ENCODE measurements at regions not wholly inside any gene's neighbourhood (a gene's known extent, or its start where the extent isn't known, plus 50 kb on each side); places are given as distances from the start of the nearest gene placed in this dataset.
"Not testable (repeated sequence)": the region's sequence is repeated elsewhere in the genome, so short reads cannot be mapped to it uniquely, and the experiment has no call there.

DNA sequence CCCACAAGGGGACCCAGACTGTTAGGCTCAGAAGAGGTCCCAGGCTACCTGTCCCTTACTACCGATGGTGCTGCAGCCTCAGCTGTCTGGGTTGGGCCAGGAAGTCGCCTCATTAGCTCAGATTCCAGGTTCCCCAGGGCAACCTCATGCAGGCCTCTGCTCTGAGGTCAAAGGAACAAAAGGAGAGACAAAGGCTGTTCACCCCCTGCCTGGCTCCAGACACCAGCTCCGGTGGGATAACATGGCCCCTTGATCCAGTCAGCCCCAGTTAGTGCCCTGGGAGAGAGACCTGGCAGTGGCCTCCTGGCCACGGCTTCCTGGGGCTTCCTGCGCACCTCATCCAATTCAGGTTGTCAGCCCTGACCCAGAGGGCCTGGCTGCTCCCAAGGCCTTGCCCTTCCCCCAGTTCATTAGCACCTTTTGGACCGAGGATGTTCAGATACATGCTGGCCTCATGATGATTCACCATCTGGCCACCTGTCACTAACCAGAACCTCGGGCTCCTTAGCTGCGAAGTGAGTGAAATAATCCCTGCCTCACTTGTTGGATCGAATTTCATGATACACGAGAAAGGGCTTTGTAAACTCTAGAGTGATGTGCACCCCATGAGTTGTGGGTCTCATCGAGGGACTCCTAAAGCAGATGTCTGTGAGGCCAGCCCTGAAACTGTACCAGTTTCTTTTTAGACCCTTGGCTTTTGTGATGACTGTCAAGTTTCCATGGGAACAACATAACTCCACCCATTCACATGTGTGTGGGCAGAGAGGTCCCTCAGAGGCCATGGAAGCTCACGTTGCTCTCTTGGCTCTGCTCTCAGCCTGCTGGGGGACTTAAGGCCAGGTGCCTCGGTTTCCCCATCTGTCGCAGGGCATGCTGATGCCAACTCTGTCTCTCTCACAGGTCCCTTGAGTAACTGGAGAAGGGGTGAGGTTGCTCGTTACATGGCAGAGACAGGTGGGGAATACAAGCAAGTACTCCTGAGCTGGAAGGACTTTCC lies 79.5 kb upstream of the PCBD1 start:
- DNase-seq = no peak

DNA sequence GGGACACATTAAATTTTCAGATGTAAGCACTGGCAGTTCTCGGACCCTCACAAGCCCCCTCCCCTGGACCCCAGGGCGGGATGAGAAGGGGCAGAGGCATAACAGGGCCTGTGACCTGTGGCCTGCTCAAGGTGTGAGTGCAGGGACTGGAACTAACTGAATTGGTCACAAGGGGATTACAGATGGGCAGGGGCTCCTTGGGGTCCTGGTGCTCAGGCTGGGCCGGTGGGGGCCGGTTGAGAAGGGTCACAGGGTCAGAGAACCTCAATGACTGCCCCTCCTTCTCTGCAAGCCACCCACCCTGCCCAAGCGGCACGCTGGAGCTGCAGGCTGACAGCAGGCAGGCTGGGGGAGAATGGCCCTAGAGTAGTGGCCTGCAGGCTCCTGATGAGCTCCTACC lies 80.8 kb upstream of the PCBD1 start:
- no peak for DNase-seq

DNA sequence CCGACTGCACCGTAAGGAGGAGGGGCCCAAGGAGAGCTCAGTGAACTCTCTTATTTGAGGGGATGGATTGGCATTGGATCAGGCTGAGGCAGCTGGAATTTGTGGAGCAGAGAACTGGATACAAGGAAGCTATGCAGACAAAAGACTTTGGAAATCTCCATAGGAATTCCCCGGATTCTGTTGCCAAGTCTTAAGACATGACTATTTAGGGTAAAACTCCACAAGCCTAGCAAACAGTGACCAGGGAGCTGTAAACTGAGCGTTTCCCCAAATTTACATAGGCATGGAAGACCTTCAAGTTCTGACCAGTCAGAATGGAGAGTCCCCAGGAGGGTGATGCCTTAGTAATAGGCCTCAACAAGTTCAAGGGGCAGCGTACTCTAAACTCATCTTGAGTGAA lies 82.5 kb upstream of the PCBD1 start:
- DNase-seq = no peak

DNA sequence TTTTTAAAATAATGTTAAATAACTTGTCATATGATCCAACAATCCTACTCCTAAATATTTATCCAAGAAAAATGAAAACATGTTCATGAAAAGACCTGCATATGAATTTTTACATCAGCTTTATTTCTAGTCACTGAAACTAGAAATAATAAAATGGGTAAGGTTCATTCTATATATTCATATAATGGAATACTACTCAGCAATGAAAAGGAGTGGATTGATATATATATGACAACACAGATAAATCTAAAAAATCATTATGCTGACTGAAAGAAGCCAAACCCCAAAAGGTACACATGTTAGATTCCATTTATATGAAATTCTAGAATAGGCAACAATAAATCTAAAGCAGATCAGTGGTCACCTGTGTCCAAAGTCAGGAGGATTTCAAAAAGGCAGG lies 84.9 kb upstream of the PCBD1 start:
- no peak for DNase-seq

DNA sequence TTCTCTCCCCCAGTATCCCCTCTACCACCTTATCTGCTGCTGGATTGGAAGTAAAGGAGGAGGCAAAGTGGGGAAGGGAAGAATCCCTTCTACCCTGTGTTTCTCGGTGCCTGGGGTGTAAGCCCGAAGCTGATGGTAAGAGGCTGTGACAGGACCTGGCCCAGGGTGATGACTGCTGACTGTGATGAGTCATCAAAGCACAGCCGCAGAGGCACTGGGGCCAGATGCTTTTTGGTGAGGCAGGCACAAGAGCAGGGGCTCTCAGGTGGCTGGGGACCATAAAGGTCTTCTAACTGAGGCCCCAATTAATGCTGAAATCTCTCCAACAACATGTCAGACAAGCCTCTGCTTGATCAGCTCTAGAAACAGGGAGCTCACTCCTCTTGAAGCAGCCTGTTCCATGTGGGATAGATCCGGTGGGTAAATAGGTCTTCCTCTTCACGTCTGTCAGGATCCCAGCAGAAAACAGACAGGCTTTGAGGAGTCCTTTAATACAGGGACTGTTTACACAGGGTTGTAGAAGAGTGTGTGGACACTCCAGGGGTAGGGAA lies 86.1 kb upstream of the PCBD1 start:
- DNase-seq = no peak

DNA sequence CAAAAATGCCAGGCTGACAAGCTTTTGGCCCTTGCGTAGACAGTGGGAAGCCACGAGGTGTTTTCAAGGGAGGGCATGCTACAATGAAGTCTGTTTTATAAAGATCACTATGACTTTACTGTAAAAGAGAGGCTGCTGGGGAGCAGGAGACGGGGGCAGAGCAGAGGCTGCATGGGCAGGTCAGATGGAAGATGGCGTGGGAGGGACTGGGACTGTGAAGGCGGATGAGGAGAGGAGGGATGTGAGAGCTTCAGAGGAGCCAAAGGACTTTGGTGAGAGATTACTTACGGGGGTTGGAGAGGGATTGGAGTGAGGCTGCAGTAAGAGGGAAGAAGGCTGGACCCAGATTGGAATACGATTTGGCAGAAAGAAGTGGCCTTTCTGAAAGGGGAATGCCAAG lies 86.6 kb upstream of the PCBD1 start:
- DNase-seq = no peak

DNA sequence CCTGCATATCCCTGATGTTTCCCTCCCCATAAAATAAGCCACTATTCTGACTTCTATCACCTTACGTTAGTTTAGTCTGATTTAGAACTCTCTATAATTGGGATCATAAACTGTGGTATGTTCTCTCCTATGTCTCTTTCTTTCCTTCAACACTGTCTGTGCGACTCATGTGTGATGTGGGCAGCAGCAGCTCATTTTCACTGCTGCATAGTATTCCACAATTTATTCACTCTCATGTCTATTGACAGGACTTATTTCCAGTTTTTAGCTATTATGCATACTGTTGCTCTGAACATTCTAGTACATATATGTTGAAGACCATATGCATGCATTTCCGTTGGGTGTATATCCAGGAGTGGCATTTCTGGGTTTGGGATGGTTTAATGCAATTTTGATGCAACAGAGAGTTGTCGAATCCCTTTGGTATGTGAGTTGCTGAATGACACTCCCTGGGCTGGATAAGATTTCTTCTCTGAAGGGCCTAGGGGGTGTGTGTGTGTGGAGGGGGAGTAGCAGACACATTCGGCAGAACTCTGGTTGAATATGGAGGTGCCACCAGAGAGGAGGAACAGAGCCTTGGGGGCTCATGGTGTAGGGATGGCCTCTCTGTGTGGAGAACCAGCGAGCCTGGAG lies 87.8 kb upstream of the PCBD1 start:
- no peak for DNase-seq

DNA sequence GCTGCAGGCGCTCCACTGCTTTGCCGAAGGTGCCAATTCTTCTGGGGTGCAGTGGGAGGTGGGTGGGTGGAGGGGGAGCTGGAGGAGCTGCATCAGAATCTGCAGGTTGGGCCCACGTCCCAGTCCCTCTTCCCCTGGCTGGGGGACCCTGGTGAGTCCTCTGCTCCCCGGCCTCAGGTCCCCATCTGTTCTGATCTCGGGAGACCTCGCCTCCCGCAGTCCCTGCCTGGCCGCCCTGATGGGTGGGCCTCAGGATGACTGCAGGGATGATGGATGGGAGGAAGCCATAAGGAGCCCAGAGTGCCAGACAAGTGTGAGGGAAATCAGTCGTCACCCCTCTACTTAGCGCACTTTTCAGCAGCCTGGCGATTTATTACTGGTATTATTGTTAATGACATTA lies 89.3 kb upstream of the PCBD1 start:
- DNase-seq = no peak

DNA sequence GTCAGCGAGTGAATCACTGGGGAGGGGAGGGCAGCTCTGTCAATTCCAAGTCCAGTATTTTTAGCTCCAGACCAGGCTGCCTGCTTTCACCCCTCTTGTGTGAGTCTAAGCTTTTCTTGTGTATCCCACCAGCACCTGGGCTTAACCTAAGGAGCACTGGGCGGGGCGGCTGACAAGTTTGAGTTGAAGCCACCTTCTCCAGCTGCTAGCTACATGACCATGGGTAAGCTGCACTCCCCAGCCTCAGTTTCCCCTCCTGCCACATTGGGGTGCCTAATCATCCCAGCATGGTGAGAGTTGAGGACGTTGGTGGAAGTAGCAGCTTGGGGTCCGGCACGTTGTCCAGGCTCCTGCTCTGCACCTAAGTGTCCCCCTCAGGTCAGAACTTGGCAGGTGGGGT lies 89.8 kb upstream of the PCBD1 start:
- DNase-seq = no peak

DNA sequence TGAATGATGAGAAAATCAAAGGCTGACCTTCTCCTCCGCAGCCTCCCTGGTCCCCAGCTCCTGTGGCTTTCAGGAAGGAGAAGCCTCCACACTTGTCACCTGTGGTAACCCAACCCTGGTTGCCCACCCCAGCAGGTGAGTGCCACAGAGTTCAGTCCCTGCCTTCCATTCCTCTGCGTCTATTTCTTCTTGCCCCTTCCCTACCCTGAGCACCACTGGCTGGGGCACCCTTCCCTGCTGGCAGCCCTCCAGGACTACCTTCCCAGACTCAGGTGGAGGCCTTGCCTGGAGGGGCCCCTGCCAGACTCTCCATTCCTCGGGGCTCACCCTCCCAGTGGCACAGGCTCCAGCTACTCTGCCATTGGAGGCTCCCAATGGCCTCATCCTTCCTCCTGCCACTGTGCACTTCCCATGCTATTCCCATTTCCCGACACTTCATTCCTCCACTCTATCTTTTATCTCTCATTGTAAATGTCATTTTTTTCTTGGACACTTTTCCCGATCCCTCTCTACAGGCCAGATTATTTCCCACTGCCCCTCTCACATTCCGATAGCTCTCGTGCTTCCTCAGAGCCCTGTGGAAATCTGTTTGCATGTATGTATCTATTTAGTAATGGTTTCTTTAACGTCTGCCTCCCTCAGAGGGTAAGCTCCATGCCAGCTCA lies 90.6 kb upstream of the PCBD1 start:
- DNase-seq = no peak

DNA sequence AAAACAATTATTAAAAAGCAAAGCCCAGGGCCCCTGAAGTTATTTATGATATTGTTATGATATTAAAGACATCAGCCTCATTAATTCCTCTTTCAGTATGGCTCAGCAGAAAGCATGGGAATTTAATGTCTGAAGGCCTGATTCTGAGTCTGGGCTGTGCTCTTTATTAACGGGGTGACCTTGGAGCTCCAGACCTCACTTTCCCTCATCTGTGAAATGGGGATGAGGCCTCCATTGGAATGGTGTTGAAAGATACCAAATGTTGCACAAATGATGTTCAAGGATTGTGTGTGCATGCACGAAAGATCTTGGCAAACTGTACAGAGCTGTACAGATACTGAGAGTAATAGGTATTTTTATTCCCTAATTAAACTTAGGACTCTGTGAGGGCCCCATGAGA lies 92.3 kb upstream of the PCBD1 start:
- no peak for DNase-seq

DNA sequence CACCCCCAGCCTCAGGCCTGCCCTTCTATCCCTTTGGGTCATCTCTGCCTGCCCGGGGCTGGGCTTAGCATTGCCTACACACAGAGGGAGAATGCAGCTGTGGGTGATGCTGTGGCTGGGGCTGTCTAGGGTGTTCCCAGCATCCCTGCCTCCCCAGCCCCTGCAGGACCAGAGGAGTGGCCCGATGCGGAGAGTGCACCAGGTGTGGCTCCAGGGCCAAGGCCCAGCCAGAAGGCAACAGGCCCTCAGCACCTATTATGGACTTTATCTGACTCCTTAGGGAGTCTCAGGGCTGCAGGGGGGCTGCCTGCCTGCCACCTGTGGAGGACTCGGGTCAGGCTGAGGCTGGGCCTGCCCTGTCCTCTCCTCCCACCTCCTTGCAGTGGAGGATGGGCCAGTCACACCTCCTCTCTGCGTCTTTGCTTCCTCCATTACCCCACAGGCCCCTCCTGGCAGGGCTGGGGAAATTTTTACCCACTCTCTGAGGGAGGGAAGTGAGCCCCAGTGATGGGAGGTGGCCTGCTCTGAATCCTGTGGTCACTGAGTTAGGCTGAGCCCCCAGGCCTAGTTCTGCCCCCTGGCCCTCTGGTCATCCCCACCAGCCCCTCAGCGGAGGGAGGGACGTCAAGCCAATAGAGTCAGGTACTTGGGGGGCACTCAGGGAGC lies 92.9 kb upstream of the PCBD1 start:
- DNase-seq = no peak

DNA sequence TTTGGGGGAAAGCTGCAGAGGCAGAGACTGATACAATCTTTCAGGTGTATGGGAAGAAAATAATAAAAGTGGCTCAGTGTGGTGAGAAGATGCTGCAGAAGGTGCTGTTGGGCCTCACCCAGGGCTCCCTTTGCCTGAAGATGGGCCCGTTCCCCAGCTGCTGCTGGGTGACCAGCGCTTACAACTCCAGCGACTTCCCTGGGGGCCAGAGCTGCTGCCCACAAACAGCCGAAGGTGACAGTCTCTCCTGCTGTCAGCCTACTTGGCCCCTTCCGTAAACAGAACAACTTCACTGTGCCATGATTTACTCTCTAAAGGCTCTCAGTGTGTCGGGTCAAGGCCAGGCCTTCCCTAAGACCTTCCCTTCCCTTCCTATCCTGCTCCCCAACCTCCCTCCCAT lies 93.6 kb upstream of the PCBD1 start:
- DNase-seq = no peak

DNA sequence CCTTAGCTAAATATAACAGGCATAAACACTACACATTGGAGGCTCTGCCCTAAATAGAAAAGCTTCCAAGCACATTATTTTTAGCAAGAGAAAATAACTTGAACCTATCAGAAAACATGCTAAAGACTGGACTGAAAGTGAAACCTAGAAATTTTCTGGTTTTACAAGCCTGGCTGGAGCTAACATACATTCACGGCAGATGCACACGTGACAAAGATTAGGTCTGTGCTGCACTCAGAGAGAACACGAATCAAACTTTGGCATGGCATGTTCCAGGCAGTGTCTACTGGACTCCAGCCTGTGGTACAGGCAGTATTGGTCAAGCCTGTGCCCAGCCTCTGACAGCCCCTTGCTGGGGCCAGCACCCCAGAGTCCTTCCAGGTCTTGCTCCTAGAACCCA lies 94.1 kb upstream of the PCBD1 start:
- DNase-seq = no peak

DNA sequence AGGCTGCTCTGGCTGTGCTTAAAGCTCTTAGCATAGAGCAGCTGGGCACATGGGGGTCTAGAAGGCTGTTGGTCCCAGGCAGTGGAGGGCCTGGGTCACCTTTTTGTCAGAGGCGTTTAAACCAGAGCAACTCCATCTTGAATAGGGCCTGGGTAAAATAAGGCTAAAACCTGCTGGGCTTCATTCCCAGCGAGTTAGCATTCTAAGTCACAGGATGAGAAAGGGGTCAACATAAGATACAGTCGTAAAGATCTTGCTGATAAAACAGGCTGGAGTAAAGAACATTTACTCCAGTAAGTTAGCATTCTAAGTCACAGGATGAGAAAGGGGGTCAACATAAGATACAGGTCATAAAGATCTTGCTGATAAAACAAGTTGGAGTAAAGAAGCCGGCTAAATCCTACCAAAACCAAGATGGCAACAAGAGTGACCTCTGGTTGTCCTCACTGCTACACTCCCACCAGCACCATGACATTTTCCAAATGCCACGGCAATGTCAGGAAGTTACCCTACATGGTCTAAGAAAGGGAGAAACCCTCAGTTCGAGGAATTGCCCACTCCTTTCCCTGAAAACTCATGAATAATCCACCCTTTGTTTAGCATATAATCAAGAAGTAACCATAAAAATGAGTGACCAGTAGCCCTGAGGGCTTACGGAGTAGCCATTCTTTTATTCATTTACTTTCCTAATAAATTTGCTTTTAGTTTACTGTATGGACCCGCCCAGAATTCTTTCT lies 96.8 kb upstream of the PCBD1 start:
- no peak for DNase-seq

DNA sequence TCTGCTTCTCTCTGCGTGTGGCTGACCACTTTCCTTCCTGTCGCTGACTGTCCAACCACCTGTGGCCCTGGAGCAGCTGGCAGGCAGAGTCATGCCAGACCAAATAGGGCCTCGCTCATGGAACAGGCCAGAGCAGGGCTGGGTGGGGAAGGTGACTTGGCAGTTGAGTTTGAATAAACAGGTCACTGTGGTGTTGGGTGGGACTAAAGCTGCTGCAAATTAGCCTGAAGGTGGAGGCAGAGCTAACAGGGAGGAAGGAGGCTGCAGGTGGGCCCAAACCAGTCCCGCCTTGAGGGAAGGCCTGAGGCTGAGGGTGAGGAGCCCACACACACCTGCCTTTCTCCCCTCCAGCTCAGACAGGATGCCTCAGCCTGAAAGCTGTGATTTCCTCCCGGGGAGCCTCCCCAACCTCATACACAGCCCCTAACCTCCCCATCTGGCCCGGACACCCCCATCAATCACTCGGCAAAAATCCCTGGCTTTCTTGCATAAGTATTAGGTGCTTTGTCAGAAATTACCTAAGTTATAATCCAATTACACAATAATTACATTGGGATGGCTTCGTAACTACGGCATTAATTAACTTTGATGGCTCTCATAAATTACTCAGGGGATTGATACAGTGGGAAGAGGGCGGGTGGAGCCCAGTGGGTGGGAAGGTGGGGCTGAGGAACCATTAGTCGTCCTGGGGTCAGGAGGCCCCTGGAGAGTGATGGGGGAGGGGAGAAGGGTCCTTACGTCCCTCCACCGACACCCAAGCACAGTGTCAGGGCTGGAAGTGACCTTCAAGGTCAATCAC lies 97.7 kb upstream of the PCBD1 start:
- DNase-seq = no peak

DNA sequence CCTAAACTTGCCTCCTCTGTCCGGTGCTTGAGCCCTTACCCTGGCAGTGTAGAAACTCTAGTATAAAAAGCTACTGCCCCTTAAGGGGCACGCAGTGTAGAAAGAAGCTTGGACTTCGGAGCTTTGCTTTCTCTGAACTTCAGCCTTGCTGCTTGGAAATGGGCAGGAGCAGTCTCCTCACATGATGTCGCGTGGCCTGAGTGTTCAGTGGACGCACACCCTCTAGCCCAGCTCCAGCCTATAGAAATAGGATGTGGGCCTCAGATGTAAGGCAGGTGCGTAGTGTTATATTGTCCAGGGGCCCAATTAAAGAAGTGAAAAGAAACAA lies 98.2 kb upstream of the PCBD1 start:
- no peak for DNase-seq

DNA sequence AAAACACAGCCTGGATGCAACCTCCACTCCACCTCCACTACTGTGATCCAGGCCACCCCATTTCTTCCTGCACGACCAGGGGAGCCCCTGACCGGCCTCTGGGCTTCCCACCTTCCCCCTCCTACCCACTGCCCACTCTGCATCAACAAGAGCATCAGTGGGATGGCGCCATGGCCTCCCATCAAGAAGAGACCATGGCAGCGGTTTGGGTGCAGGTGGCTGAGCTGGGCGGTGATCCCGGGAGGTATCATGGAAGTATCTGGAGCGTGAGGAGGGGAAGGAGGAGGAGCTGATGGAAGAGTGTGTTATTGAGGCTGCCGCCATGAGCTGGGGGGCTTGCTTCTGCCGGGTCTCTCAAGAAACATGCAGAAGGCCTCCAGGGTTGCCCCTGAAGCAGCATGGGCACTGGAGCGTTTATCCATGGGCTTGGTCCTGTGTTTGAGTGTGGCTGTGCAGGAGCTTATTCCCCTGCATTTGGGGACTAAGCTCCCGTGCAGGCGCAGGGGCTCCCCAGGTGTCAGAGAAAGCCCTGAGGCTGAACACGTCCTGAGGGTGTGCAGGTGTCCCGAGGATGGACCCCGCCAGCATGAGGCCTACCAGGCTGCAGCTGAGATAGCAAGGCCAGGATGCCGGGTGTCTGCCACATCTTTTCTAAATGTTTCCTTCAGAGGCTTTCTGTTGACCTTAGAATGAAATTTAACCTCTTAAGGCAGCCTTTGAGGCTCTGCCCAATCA lies 99.2 kb upstream of the PCBD1 start:
- DNase-seq = no peak

DNA sequence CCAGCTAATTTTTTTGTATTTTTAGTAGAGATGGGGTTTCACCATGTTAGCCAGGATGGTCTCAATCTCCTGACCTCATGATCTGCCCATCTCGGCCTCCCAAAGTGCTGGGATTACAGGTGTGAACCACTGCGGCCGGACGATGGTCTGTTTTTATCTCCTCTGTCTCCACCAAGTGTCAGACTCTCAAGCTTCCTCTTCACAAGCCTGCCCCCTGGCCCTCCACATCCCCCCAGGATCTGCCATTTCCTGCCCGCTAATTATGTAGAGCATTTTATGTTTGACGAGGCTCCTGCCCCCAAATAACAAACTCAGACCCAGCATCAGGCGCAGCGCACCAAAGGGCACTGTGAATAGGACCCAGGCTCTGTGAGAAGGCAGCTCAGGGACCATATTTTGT lies 101.8 kb upstream of the PCBD1 start:
- DNase-seq = not testable (repeated sequence)

DNA sequence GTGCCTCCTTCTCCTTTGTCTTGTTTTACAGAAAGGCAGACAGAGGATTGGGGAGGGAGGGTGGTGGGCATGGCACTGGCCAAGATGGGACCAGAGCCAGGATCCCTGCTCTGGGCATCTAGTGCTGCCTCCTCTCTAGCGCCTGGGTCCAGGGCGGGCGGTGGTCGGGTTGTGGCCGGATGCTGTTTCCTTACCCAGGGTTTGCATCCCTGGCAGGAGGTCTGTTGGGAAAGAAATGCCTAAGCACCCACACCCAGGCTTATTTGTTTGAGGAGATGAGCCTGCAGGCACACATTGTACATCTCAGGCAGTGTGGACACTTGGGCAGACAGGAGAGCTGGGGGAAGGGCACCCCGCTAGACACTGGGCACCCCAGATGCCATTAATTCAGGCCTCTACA lies 102.3 kb upstream of the PCBD1 start:
- no peak for DNase-seq

All from DMS79 treated with DMSO at 0.1 percent for 48 hours (cell line).